ENCODE measurements at regions not wholly inside any gene's neighbourhood (a gene's known extent, or its start where the extent isn't known, plus 50 kb on each side); places are given as distances from the start of the nearest gene placed in this dataset.

DNA sequence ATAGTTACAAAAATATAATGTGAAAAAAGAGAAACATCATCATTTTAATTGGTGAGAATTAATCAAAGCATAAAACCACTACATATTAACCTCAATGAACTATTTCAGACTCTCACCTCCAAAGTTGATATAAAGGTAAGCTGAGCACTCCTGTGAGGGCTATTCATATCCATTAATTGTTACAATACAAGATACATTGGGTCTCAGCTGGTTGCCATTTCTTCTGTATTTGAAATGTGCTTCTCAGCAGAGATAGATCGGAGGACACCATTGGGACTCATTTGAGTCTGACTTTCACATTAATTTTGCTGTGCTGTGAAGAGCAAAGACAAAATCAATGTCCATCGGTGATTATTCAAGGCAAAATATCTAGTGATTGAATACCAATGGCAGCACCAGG, 459.5 kb upstream of the GOT2 start:
- TF ChIP-seq, protein P1, sequence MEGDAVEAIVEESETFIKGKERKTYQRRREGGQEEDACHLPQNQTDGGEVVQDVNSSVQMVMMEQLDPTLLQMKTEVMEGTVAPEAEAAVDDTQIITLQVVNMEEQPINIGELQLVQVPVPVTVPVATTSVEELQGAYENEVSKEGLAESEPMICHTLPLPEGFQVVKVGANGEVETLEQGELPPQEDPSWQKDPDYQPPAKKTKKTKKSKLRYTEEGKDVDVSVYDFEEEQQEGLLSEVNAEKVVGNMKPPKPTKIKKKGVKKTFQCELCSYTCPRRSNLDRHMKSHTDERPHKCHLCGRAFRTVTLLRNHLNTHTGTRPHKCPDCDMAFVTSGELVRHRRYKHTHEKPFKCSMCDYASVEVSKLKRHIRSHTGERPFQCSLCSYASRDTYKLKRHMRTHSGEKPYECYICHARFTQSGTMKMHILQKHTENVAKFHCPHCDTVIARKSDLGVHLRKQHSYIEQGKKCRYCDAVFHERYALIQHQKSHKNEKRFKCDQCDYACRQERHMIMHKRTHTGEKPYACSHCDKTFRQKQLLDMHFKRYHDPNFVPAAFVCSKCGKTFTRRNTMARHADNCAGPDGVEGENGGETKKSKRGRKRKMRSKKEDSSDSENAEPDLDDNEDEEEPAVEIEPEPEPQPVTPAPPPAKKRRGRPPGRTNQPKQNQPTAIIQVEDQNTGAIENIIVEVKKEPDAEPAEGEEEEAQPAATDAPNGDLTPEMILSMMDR (conservative IDR thresholded peaks at IDR 0.05; ENCODE audit: low read depth in 2 of 2), result no peak
- no peak for TF ChIP-seq JUNB (IDR thresholded peaks at IDR 0.05; ENCODE audit: unreplicated experiment)
- TF ChIP-seq EZH2phosphoT487 (IDR thresholded peaks at IDR 0.05; ENCODE audit: unreplicated experiment), result no peak
- TF ChIP-seq EZH2 (IDR thresholded peaks at IDR 0.05; ENCODE audit: low read depth, unreplicated experiment), result no peak
